ENCODE measurements at regions not wholly inside any gene's neighbourhood (a gene's known extent, or its start where the extent isn't known, plus 50 kb on each side); places are given as distances from the start of the nearest gene placed in this dataset.
A peak's percentile ranks its signal among the peaks of the same experiment; 100 is the strongest.
"Not testable (repeated sequence)": the region's sequence is repeated elsewhere in the genome, so short reads cannot be mapped to it uniquely, and the experiment has no call there.

- no peak for TF ChIP-seq CTCF (IDR thresholded peaks at IDR 0.05; ENCODE audit: low read depth, low read length)
- H3K4me3 ChIP-seq (replicated peaks in 1 of 2; ENCODE audit: low read depth in 2 of 2, low read length in 2 of 2) = no peak overlapping the region
- no peak for DNase-seq (ENCODE audit: low read depth in 2 of 2)
These were observed 108.1 kb downstream of the ZFAND4 start for GRCh38 chr10:45564303-45564959.

- DNase-seq (ENCODE audit: low read depth in 2 of 2) = peak in 1 of 2 donors; percentile 18
- no peak overlapping the region for H3K4me3 ChIP-seq (replicated peaks in 1 of 2; ENCODE audit: low read depth in 2 of 2, low read length in 2 of 2)
- TF ChIP-seq CTCF (IDR thresholded peaks at IDR 0.05; ENCODE audit: low read depth, low read length) = no peak
These were observed 110.6 kb downstream of the ZFAND4 start for GRCh38 chr10:45561952-45562351.

GRCh38 chr10:45560262-45560661 is 112.3 kb downstream of the ZFAND4 start:
- no peak for DNase-seq (ENCODE audit: low read depth in 2 of 2)
- TF ChIP-seq CTCF (IDR thresholded peaks at IDR 0.05; ENCODE audit: low read depth, low read length) = no peak
- H3K4me3 ChIP-seq (replicated peaks in 1 of 2; ENCODE audit: low read depth in 2 of 2, low read length in 2 of 2) = no peak overlapping the region

- H3K4me3 ChIP-seq (replicated peaks in 1 of 2; ENCODE audit: low read depth in 2 of 2, low read length in 2 of 2) = no peak overlapping the region
- no peak for DNase-seq (ENCODE audit: low read depth in 2 of 2)
- TF ChIP-seq CTCF (IDR thresholded peaks at IDR 0.05; ENCODE audit: low read depth, low read length) = no peak
These were observed 114.1 kb downstream of the ZFAND4 start for GRCh38 chr10:45558425-45558824.

GRCh38 chr10:45557275-45557905 is 115.2 kb downstream of the ZFAND4 start:
- no peak for TF ChIP-seq CTCF (IDR thresholded peaks at IDR 0.05; ENCODE audit: low read depth, low read length)
- H3K4me3 ChIP-seq (replicated peaks in 1 of 2; ENCODE audit: low read depth in 2 of 2, low read length in 2 of 2) = no peak overlapping the region
- peak; percentile 17 to 24 for DNase-seq (ENCODE audit: low read depth in 2 of 2)

- no peak for TF ChIP-seq CTCF (IDR thresholded peaks at IDR 0.05; ENCODE audit: low read depth, low read length)
- DNase-seq (ENCODE audit: low read depth in 2 of 2) = peak; percentile 27 to 49
- H3K4me3 ChIP-seq (replicated peaks in 1 of 2; ENCODE audit: low read depth in 2 of 2, low read length in 2 of 2) = no peak overlapping the region
These were observed 116.8 kb downstream of the ZFAND4 start for GRCh38 chr10:45555795-45556194.

GRCh38 chr10:45555332-45555731 is 117.2 kb downstream of the ZFAND4 start:
- not testable (repeated sequence) for H3K4me3 ChIP-seq (replicated peaks in 1 of 2; ENCODE audit: low read depth in 2 of 2, low read length in 2 of 2)

More at GRCh38 chr10:45555332-45555731, 117.2 kb downstream of the ZFAND4 start:
- not testable (repeated sequence) for DNase-seq (ENCODE audit: low read depth in 2 of 2)
